Dermis microvascular lymphatic vessel endothelial cell (primary cell): ENCODE measurements at regions not wholly inside any gene's neighbourhood (a gene's known extent, or its start where the extent isn't known, plus 50 kb on each side); places are given as distances from the start of the nearest gene placed in this dataset.
A peak's percentile ranks its signal among the peaks of the same experiment; 100 is the strongest.
"Not testable (repeated sequence)": the region's sequence is repeated elsewhere in the genome, so short reads cannot be mapped to it uniquely, and the experiment has no call there.

ENCODE experiments used
- DNase-seq, 2 donors: peaks; one replicate each; pipeline versions ENCODE4 v3.0.0 to v3.0.0-alpha.2; 2010; ENCODE audit warnings: low read depth in 2 of 2

DNA sequence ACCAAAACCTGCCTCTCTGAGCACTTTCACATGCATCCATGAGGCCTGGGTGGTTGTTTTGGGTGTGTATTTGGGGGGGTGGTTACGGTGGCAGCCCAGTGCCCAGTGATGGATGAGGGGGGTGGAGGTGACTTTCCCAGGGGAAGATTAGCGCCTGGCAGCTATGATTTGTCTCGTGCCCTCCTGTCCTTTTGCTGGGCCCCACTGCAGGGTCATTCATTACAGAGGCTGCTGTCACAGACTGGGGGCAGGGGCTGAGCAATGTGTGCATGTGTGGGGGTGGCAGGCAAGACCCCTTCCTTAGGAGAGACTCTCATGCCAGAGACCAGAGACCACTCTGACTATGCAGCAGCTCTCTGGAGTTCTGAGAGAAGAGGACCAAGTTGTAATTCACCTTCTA is 93.7 kb downstream of the MRM1 start:
- no peak for DNase-seq

GRCh38 chr17:36695710-36696109 is 94.3 kb downstream of the MRM1 start:
- DNase-seq, result not testable (repeated sequence)

DNA sequence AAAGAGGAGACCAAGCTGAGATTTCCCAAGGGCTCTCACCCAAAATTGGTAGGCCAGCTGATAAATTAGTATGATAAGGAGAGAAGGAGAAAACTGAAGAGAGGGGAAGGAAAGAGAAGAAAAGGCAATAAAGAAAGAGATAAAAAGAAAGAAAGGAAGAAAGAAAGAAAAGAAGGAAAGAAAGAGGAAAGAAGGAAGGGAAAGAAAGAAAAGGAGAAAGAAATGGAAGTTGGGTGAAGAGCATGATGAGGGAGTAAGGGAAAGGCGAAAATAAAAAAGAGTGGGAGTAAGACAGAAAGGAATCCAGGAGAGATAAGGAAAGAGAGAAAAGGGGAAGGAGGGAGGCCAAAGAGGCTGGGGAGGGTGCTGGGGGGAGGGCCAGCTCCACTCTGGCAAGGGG is 95.4 kb downstream of the MRM1 start:
- no peak for DNase-seq

DNA sequence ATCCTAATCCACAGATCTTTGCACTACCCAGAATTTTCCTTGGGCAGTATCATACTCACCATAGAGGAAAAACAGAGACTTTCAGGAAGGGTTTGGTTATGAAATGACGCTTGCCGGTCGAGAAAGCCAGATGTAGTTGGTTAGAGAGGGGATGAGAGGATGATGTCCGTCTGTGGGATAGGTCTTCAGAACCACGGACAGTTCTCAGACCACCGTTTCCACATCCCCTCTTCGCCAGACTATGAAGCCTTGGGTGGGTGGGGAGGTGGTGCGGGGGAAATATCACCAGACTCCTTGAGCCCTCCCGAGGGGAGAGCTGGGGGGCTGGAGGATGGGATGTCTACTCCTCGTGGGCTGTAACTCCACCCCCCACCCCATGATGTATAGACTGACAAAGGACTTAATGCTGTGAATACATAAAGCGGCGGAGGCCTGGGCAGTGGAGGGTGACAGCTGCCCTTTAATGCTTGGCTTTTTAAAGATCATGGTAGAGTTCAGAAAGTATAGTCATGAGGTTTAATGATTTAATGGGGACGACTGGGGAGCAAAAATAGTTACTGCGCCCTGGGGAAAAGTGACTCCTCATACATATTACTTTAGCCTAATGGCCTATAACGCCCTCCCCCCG is 96.6 kb downstream of the MRM1 start:
- DNase-seq, result peak in 1 of 2 donors; percentile 15

DNA sequence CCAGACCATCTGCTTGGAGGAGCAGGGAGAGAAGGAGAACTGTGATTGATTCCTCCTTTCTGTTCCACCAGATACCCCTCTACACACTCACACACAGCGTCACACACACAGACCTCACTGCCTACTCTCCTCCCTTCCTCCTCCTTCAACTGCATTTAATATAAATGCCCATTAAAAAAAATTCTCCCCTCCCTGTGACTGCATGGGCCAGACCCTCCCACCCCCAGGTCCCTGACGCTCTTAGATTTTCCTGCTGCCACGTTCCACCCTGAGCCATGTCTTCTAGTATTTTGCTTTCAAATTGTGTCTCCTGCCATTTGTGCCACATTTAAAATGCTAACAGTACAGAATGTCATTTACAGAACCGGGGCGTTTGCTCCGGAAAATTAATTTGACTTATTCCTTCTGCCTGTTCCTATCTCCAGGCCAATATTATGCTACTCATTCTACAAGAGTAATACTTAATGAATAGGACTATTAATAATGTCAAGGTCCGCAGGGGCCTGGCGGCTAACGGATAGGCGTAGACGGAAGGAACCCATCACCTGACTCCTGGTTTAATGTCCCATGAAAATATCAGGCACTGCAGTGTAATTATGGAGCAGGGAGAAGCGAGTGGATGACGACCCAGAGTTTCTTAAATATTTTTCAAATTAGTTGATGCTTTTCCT is 100.2 kb downstream of the MRM1 start:
- DNase-seq, result no peak

GRCh38 chr17:36702636-36703035 is 101.3 kb downstream of the MRM1 start:
- no peak for DNase-seq

DNA sequence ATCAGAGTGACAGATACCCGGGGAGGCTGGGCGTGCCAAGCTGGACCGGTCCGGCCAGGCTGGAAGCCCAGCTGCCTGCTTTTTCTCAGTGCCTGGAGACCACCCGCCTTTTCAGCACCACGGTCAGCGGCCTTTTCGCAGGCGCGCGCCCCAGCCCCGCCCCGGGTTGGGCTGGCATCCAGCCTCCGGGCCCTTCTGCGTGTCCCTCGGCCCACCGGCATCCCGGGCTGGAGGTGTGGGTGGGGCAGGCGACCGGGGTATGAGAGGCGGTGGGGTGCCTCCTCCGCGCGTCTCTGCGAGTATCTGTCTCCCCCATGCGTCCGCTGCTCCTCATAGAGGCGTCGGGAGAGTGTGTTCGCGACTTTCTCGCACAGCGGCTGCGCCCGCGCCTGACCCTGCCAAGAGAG is 102.5 kb downstream of the MRM1 start:
- DNase-seq, result peak in 1 of 2 donors; percentile 47

DNA sequence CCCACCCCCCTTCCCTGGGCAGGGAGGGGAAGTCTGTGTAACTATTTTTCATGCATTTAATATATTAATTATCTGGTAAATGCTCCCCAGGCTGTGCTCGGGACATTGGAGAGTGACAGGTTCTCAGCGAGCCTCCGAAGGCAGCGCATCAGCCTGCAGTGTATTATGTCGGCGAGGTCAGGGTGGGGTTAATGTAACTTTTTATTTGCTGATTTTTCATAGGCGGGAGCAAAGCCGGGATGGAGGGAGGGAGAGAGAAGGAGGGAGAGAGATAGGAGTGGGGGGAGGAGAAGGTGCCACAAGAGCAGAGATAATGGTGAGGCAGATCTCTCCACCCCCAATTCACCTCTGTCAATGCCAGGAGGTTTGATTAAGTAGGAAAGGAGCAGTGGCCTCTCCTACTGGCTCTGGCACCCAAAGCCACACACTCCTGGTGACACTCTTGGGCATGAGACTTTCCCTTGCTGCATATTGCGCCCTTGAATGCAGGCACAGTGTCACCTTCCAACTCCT is 104.0 kb downstream of the MRM1 start:
- DNase-seq, result no peak

- DNase-seq, result peak in 1 of 2 donors; percentile 35
These were observed 104.7 kb downstream of the MRM1 start for GRCh38 chr17:36705874-36706731.

DNA sequence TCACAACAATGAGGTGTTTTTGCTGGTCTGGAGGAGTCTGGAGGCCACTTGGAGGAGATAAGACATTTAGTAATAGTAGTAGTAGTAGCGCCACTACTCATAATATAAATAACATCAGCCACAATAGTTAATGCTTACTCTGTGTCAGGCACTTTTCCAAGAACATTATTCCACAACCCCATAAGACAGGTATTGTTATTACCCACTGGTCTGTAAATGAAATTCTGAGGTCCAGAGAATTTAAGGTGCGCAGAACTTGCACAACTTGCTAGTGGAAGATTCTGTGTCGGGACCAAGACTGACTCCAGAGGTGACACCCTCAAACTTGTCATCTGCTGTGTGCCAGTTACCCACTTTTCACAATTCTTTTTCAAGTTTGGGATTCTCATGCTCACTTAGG is 106.5 kb downstream of the MRM1 start:
- no peak for DNase-seq

DNA sequence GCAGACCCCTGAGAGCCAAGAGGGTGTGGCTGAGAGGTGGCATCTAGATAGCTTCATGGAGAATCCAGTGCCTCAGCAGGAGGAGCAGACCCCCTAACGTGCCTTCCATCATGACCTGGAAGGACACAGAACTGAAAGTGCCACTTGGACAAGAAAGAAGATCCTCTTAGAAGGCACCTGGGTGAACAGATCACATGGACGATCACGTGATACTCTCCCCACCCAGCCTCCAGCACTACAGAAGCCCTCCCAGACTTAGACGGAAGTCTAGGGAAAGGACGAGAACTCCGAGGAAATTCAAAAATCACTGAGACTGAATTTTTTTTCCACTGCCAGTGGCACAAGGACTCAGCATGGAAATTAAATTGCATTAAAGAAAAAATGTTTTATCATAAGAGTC is 113.4 kb downstream of the MRM1 start:
- no peak for DNase-seq

- no peak for DNase-seq
These were observed 114.6 kb downstream of the MRM1 start for GRCh38 chr17:36715951-36716350.

GRCh38 chr17:36717088-36717487 is 115.7 kb downstream of the MRM1 start:
- no peak for DNase-seq

- DNase-seq, result no peak
These were observed 118.7 kb downstream of the MRM1 start for GRCh38 chr17:36720131-36720530.

GRCh38 chr17:36721560-36722120 is 120.3 kb downstream of the MRM1 start:
- no peak for DNase-seq

DNA sequence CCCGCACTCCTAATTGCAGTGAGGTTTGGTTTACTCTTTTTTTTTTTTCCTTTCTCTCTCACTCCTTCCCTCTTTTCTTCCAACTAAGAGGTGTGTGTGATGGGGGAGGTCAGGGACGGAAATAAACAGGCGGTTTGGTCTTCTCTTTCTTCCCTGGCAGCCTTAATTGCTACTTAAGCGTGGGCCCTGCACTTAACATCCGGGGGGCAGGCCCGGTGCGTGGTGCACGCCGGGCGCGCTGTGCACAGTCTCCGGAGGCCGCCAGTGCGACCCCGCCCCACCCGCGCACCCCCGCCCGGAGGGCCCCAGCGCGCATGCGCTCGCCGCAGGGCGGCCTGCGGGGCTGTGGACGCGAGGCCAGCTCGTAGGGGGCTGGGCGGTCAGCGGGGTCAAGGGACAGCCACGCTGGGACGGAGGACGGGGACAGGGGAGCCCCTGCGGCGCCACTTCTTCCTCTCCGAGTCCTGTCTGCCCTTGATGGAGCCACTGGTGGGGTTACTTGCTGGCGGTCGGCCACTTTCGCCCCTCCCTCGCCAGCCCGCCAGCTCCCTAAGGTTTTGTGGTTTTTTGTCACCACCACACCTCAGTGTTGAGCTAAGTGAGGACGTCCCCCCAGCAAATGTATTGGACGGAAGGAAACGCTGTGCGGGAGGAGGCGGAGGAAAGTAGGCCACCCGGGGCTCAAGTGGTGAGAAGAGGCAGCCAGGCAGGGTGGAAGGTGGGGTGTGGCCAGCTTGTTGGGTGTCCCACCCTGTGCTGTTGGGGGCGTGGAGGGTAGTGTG is 120.9 kb downstream of the MRM1 start:
- no peak for DNase-seq

- DNase-seq, result no peak
These were observed 121.5 kb downstream of the MRM1 start for GRCh38 chr17:36722903-36723263.

- DNase-seq, result no peak
These were observed 122.2 kb downstream of the MRM1 start for GRCh38 chr17:36723459-36724025.

GRCh38 chr17:36726199-36726598 is 124.8 kb downstream of the MRM1 start:
- DNase-seq, result no peak

- DNase-seq, result no peak
These were observed 125.7 kb downstream of the MRM1 start for GRCh38 chr17:36727052-36727451.

GRCh38 chr17:36727577-36727976 is 126.2 kb downstream of the MRM1 start:
- DNase-seq, result no peak
